MM.1S (cell line): ENCODE measurements at regions not wholly inside any gene's neighbourhood (a gene's known extent, or its start where the extent isn't known, plus 50 kb on each side); places are given as distances from the start of the nearest gene placed in this dataset.
"Not testable (repeated sequence)": the region's sequence is repeated elsewhere in the genome, so short reads cannot be mapped to it uniquely, and the experiment has no call there.

ENCODE experiments used
- CTCF ChIP-seq: fragments of 300-600 bp; sonication (generic); IDR thresholded peaks from 2 replicates; pipeline ENCODE4 v1.5.1; 2016; ENCODE audit warnings: antibody characterized with exemption, low read length, mixed read lengths
- EZH2 ChIP-seq: fragments of 300-600 bp; sonication (generic); optimal IDR thresholded peaks from 2 replicates; pipeline ENCODE3; 2017; ENCODE audit warnings: low read depth, mild to moderate bottlenecking, antibody characterized with exemption, low read length, mixed read lengths
- EZH2phosphoT487 ChIP-seq: fragments of 300-600 bp; sonication (generic); IDR thresholded peaks from 2 replicates; pipeline ENCODE4 v1.6.1; 2018; ENCODE audit warnings: antibody characterized with exemption, low read length

- TF ChIP-seq CTCF, EZH2, EZH2phosphoT487: not testable (repeated sequence)
These were observed 136.6 kb downstream of the HNRNPD start for GRCh38 chr4:82237142-82237541.
